Aorta (tissue), 5 donors: ENCODE measurements at regions not wholly inside any gene's neighbourhood (a gene's known extent, or its start where the extent isn't known, plus 50 kb on each side); places are given as distances from the start of the nearest gene placed in this dataset.
A peak's percentile ranks its signal among the peaks of the same experiment; 100 is the strongest.
"Not testable (repeated sequence)": the region's sequence is repeated elsewhere in the genome, so short reads cannot be mapped to it uniquely, and the experiment has no call there.

Source experiments
- ATAC-seq: fragments of 200-7000 bp; cut with Tn5 transposase; one replicate; pipeline ENCODE4 v1.9.1; 2022; ENCODE audit warnings: moderate library complexity; ENCODE audit not compliant: low FRiP score
- DNase-seq, 2 donors: peaks; one replicate each; pipeline ENCODE4 v3.0.0-alpha.2; 2020
- H3K27ac ChIP-seq, 2 donors: one replicate each; pipeline ENCODE4 v1.5.1; 2013; ENCODE audit warnings: low read length in 2 of 2, mild to moderate bottlenecking in 2 of 2, moderate library complexity in 2 of 2, control low read depth in 1 of 2, inconsistent platforms in 1 of 2, low read depth in 1 of 2
- H3K27me3 ChIP-seq, 2 donors: one replicate each; pipeline ENCODE4 v1.6.1; 2013; ENCODE audit warnings: control low read depth in 1 of 2, low read length in 1 of 2, mild to moderate bottlenecking in 1 of 2, moderate library complexity in 1 of 2; ENCODE audit not compliant: insufficient read depth in 2 of 2, control insufficient read depth in 1 of 2
- H3K36me3 ChIP-seq, 2 donors: one replicate each; pipeline ENCODE4 v1.6.1; 2013; ENCODE audit warnings: control low read depth in 1 of 2, low read length in 1 of 2, mild to moderate bottlenecking in 1 of 2; ENCODE audit not compliant: insufficient read depth in 2 of 2, control insufficient read depth in 1 of 2
- H3K4me1 ChIP-seq, 2 donors: one replicate each; pipeline ENCODE4 v1.6.1; 2013; ENCODE audit warnings: low read length in 2 of 2, control low read depth in 1 of 2, mild to moderate bottlenecking in 1 of 2, moderate library complexity in 1 of 2; ENCODE audit not compliant: insufficient read depth in 2 of 2, control insufficient read depth in 1 of 2
- H3K4me3 ChIP-seq, 2 donors: one replicate each; pipeline ENCODE4 v1.5.1; 2013; ENCODE audit warnings: low read length in 2 of 2, control low read depth in 1 of 2, mild to moderate bottlenecking in 1 of 2
- H3K9me3 ChIP-seq: one replicate; pipeline ENCODE4 v1.6.1; 2013; ENCODE audit warnings: mild to moderate bottlenecking, low read length; ENCODE audit not compliant: control insufficient read depth
- WGBS, 2 donors: extraction: QIAGEN DNeasy Blood & Tissue Kit; methylation state at CpG; one replicate each; pipeline ENCODE4 v1.1.7; 2013; 5-methylcytosine and 5-hydroxymethylcytosine counted together
- intact Hi-C, 2 donors: fragments of 100-400 bp; cut with DNase I; formaldehyde crosslinking; loops; one replicate each; pipeline versions ENCODE4 v1.14.2 to v1.15.0; 2022
- donor health status: healthy with polysubstance abuse.
- donor health status: Bipolar disorder and iron deficiency.
- donor health status: DM: no; HTN: no; CAD: no.
- donor health status: DM: no; HTN: no; CAD: no.
- donor health status: DM: yes; HTN: yes; CAD: no.

DNA sequence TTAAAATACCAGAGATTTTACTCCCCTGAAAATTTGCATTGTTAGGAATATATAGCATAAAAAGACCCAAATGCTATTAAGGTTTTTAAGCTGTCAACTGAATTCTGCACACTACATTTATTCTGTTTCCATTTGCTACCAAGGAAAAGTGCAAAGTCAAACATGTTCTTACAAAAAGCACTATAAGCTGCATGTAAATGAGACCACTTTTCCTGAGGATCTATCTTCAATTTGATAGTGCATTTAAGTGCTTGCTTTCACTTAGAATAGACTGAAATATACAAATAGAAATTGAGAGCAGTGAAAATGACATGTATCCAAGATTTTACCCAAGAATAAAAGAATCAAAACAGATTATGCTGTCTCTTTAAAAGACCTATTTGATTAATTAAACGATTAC is 1216.2 kb downstream of the ROBO2 start:
- Histone ChIP-seq H3K9me3 (no peaks in the 10 kb centered on the region), H3K36me3 (no peaks in the 10 kb centered on the region), H3K27ac (no peak overlapping the region), H3K27me3 (no peaks in the 10 kb centered on the region), H3K4me1 (peaks cover 0 to 3% of the 10 kb centered on the region in 2 donors), H3K4me3 (no peak overlapping the region)
- 38 to 46% methylated on average over 1 of the region's 1 CpG for WGBS, 2 donors
- DNase-seq (no peak), ATAC-seq (no peak)
- intact Hi-C loops, result no loop called here

DNA sequence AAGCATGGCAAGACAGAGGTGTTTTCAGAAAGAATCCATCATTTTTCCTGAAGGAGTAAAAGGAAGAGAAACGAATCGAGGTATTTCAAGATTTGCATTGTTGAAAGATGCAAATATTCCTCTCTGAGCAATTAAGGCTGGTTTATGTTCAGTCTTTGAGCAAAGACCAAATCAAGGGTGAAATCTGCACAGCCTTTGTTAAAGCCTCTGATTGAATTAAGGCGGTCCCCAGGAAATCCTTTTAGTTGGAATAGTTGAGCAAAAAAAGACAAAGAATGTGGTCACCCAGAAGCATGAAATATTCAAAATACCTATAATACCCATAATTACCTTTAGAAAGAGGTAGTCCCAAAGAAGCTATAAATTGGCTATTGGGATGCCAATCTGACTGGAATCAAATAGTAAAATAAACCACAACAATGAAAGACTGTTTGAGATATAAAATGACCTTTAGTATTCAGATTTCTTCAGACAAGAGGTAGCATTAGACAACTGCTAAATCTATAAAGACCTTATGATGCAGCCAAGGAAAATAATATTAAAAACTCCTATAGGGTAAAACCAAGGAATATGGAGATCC is 1218.1 kb downstream of the ROBO2 start:
- H3K27ac ChIP-seq, result no peak overlapping the region
- WGBS, 2 donors, result 75 to 81% methylated on average over 3 of the region's 3 CpGs
- DNase-seq (no peak), ATAC-seq (no peak)
- H3K4me1 ChIP-seq, result peaks cover 0 to 3% of the 10 kb centered on the region in 2 donors
- intact Hi-C loops, result no loop called here
- no peaks in the 10 kb centered on the region for H3K9me3 ChIP-seq
- H3K27me3 ChIP-seq, result no peaks in the 10 kb centered on the region
- no peak overlapping the region for H3K4me3 ChIP-seq
- H3K36me3 ChIP-seq, result no peaks in the 10 kb centered on the region

GRCh38 chr3:78258798-78259197 is 1218.9 kb downstream of the ROBO2 start:
- Histone ChIP-seq H3K27me3 (no peaks in the 10 kb centered on the region), H3K4me1 (peaks cover 0 to 3% of the 10 kb centered on the region in 2 donors), H3K36me3 (no peaks in the 10 kb centered on the region), H3K27ac (no peak overlapping the region), H3K4me3 (no peak overlapping the region), H3K9me3 (no peaks in the 10 kb centered on the region)
- intact Hi-C loops, result no loop called here
- ATAC-seq (no peak), DNase-seq (no peak)

- Histone ChIP-seq H3K4me3 (no peak overlapping the region), H3K27ac (no peak overlapping the region), H3K27me3 (no peaks in the 10 kb centered on the region), H3K36me3 (no peaks in the 10 kb centered on the region), H3K4me1 (peaks cover 0 to 3% of the 10 kb centered on the region in 2 donors), H3K9me3 (no peaks in the 10 kb centered on the region)
- 80 to 82% methylated on average over 1 of the region's 1 CpG for WGBS, 2 donors
- DNase-seq (no peak), ATAC-seq (no peak)
- intact Hi-C loops, result no loop called here
Measured at GRCh38 chr3:78260388-78260787, 1220.5 kb downstream of the ROBO2 start.

GRCh38 chr3:78266550-78266949 is 1226.7 kb downstream of the ROBO2 start:
- intact Hi-C loops, H3K4me1 ChIP-seq, H3K4me3 ChIP-seq, ATAC-seq, H3K27me3 ChIP-seq, H3K36me3 ChIP-seq, DNase-seq, H3K9me3 ChIP-seq, H3K27ac ChIP-seq: not testable (repeated sequence)
- WGBS, 2 donors, result 88 to 92% methylated on average over 3 of the region's 3 CpGs

- Histone ChIP-seq H3K36me3 (no peaks in the 10 kb centered on the region), H3K9me3 (peaks cover 6% of the 10 kb centered on the region), H3K27ac (no peak overlapping the region), H3K27me3 (no peaks in the 10 kb centered on the region), H3K4me1 (no peaks in the 10 kb centered on the region), H3K4me3 (no peak overlapping the region)
- no peak for DNase-seq
- no peak for ATAC-seq
- intact Hi-C loops, result no loop called here
Measured at GRCh38 chr3:78267235-78267634, 1227.3 kb downstream of the ROBO2 start.

GRCh38 chr3:78268087-78268486 is 1228.2 kb downstream of the ROBO2 start:
- H3K36me3 ChIP-seq, result no peaks in the 10 kb centered on the region
- no peaks in the 10 kb centered on the region for H3K4me1 ChIP-seq
- DNase-seq, result no peak
- no peaks in the 10 kb centered on the region for H3K27me3 ChIP-seq
- intact Hi-C loops, result no loop called here
- H3K27ac ChIP-seq, result no peak overlapping the region
- WGBS, 2 donors, result 94 to 96% methylated on average over 2 of the region's 2 CpGs
- peak; percentile 15 for ATAC-seq
- H3K9me3 ChIP-seq, result peaks cover 6% of the 10 kb centered on the region
- no peak overlapping the region for H3K4me3 ChIP-seq

DNA sequence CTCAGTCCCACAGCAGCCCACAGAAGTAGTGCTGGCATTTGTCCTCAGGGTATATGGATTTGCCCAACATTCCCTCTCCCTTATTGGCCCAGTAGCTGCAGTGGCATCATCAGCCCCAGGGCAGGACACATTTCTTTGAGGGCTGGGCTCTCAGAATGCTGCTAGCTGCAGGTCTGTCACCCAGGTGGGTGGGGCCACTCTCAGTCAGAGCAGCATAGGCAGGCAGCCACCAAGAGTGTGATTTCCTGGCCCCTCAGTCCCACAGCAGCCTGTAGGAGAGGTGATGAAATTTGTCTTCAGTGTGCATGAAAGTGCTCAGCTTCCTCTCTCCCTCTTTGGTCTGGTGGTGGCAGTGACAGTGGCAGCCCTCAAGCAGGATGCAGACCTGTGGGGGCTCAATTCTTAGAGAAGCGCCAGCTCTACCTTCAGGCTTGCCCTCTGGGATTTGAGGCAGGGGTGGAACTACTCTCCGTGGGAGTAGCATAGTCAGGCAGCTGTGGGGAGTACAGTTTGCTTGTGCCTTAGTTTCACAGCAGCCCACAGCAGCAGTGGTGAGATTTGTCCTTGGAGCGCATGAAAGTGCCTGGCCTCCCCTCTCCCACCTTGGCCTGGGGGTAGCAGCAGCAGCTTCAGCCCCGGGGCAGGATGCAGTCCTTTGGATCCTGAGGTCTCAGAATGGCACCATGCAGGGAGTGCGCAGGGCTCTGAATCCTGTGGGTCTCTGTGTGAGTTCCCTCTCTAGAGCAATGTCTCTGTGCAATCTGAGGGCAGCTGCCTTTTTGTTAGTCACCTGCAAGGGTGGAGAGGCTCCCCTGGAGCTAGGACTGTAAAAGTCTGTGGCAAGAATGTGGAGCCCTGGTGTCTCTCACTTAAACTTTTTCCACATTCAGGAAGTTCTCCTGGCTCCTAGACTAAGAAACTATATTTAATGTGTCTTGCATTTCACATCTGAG is 1229.1 kb downstream of the ROBO2 start:
- intact Hi-C loops, result no loop called here

GRCh38 chr3:78273326-78273725 is 1233.4 kb downstream of the ROBO2 start:
- no peak for DNase-seq
- H3K27ac ChIP-seq, result no peak overlapping the region
- H3K27me3 ChIP-seq, result no peaks in the 10 kb centered on the region
- H3K9me3 ChIP-seq, result peaks cover 2% of the 10 kb centered on the region
- no peak overlapping the region for H3K4me3 ChIP-seq
- WGBS, 2 donors, result 87% methylated on average over 4 of the region's 4 CpGs
- no peak for ATAC-seq
- H3K4me1 ChIP-seq, result no peaks in the 10 kb centered on the region
- intact Hi-C loops, result no loop called here
- H3K36me3 ChIP-seq, result no peaks in the 10 kb centered on the region

More for the DNA sequence above, 1229.1 kb downstream of the ROBO2 start:
- H3K9me3 ChIP-seq, result peaks cover 6% of the 10 kb centered on the region
- WGBS, 2 donors, result 75 to 78% methylated on average over 5 of the region's 5 CpGs
- H3K27ac ChIP-seq, result no peak overlapping the region
- H3K27me3 ChIP-seq, result no peaks in the 10 kb centered on the region
- no peaks in the 10 kb centered on the region for H3K4me1 ChIP-seq
- DNase-seq (no peak), ATAC-seq (peak; percentile 38)
- H3K36me3 ChIP-seq, result no peaks in the 10 kb centered on the region
- H3K4me3 ChIP-seq, result no peak overlapping the region
